Thoracic aorta (tissue), 2 donors: ENCODE measurements at regions not wholly inside any gene's neighbourhood (a gene's known extent, or its start where the extent isn't known, plus 50 kb on each side); places are given as distances from the start of the nearest gene placed in this dataset.

Source experiments
- ATAC-seq: fragments of 150-250 bp; one replicate; pipeline ENCODE4 v1.8.0; 2017; ENCODE audit warnings: low read depth; ENCODE audit not compliant: insufficient number of reproducible peaks, low FRiP score
- DNase-seq: peaks from one replicate; pipeline ENCODE4 v3.0.0-alpha.2; 2020; ENCODE audit warnings: low spot score
- H3K27ac ChIP-seq, 2 donors: fragments of 200-600 bp; sonication (generic); 1 replicate in 1 of 2; 2 replicates in 1 of 2; pipeline ENCODE4 v1.5.1; 2016; ENCODE audit warnings: mild to moderate bottlenecking in 2 of 2, moderate library complexity in 2 of 2
- H3K27me3 ChIP-seq: fragments of 200-600 bp; sonication (generic); replicated peaks from 2 replicates; pipeline ENCODE4 v1.6.0; 2016; ENCODE audit warnings: mild to moderate bottlenecking; ENCODE audit not compliant: insufficient read depth
- H3K36me3 ChIP-seq: fragments of 200-600 bp; sonication (generic); one replicate; pipeline ENCODE4 v1.5.1; 2016
- H3K4me1 ChIP-seq, 2 donors: fragments of 200-600 bp; sonication (generic); 1 replicate in 1 of 2; 2 replicates in 1 of 2; pipeline versions ENCODE4 v1.5.1 to v1.6.0; 2016; ENCODE audit warnings: low read depth in 2 of 2, mild to moderate bottlenecking in 1 of 2; ENCODE audit not compliant: control insufficient read depth in 1 of 2
- H3K4me3 ChIP-seq: fragments of 200-600 bp; sonication (generic); 2 replicates; pipeline ENCODE4 v1.5.1; 2016; ENCODE audit warnings: mild to moderate bottlenecking
- H3K9me3 ChIP-seq: fragments of 200-600 bp; sonication (generic); 2 replicates; pipeline ENCODE4 v1.5.1; 2016
- TF ChIP-seq, protein P1 (sequence below): fragments of 200-600 bp; sonication (generic); IDR thresholded peaks from one replicate; pipeline ENCODE4 v1.5.1; 2019; ENCODE audit warnings: antibody characterized with exemption

DNA sequence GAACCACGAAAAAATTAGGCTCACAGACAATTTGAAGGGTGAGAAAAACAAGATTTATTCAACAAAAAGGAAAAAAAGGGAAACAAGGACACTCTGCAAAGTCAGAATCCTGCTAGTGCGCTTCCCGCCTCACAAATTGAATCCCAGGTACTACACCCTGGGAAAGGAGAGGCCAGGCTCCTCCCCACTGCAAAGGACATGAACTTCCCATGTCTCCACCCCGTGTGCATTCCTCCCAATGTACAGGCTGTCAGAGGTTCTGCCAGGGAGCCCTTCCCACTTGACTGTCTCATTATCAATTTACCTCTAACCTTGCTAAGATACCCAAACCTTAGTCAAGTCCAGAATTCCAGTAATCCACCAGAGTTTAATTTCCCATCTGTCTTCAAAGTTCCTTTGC is 70.4 kb upstream of the CDK1 start:
- TF ChIP-seq, protein P1, sequence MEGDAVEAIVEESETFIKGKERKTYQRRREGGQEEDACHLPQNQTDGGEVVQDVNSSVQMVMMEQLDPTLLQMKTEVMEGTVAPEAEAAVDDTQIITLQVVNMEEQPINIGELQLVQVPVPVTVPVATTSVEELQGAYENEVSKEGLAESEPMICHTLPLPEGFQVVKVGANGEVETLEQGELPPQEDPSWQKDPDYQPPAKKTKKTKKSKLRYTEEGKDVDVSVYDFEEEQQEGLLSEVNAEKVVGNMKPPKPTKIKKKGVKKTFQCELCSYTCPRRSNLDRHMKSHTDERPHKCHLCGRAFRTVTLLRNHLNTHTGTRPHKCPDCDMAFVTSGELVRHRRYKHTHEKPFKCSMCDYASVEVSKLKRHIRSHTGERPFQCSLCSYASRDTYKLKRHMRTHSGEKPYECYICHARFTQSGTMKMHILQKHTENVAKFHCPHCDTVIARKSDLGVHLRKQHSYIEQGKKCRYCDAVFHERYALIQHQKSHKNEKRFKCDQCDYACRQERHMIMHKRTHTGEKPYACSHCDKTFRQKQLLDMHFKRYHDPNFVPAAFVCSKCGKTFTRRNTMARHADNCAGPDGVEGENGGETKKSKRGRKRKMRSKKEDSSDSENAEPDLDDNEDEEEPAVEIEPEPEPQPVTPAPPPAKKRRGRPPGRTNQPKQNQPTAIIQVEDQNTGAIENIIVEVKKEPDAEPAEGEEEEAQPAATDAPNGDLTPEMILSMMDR = no peak
- ATAC-seq (no peak), DNase-seq (no peak)
- no peak overlapping the region for H3K4me3 ChIP-seq
- H3K27me3 ChIP-seq = no peaks in the 10 kb centered on the region
- H3K36me3 ChIP-seq = no peaks in the 10 kb centered on the region
- no peaks in the 10 kb centered on the region for H3K4me1 ChIP-seq
- no peaks in the 10 kb centered on the region for H3K9me3 ChIP-seq
- H3K27ac ChIP-seq = no peak overlapping the region

GRCh38 chr10:60706146-60706545 is 72.1 kb upstream of the CDK1 start:
- TF ChIP-seq, protein P1 = no peak
- no peaks in the 10 kb centered on the region for H3K36me3 ChIP-seq

DNA sequence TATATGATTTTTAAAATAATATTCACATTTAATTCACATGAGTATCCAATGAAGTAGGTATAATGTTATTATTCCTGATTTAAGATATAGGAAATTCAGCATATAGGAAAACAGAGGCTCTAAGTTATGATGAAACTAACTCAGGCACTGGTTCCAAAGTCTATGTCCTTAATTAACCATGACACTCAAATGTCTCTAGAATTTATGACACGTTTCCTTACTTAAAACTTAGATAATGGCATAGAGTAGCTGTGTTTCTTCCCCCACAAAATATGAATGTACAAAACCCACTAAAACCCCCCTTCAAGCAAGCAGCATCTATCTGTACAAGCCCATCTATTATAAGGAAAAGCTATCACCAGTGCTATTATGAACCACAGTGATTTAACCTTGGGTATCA is 72.9 kb upstream of the CDK1 start:
- TF ChIP-seq, protein P1 = no peak
- Histone ChIP-seq H3K4me3 (no peak overlapping the region), H3K27ac (no peak overlapping the region), H3K4me1 (no peaks in the 10 kb centered on the region), H3K27me3 (no peaks in the 10 kb centered on the region), H3K9me3 (no peaks in the 10 kb centered on the region), H3K36me3 (no peaks in the 10 kb centered on the region)
- no peak for DNase-seq
- ATAC-seq = no peak

More at GRCh38 chr10:60706146-60706545, 72.1 kb upstream of the CDK1 start:
- no peak overlapping the region for H3K27ac ChIP-seq
- no peaks in the 10 kb centered on the region for H3K4me1 ChIP-seq
- H3K4me3 ChIP-seq = no peak overlapping the region
- no peaks in the 10 kb centered on the region for H3K27me3 ChIP-seq
- no peak for DNase-seq
- H3K9me3 ChIP-seq = no peaks in the 10 kb centered on the region
- ATAC-seq = no peak

DNA sequence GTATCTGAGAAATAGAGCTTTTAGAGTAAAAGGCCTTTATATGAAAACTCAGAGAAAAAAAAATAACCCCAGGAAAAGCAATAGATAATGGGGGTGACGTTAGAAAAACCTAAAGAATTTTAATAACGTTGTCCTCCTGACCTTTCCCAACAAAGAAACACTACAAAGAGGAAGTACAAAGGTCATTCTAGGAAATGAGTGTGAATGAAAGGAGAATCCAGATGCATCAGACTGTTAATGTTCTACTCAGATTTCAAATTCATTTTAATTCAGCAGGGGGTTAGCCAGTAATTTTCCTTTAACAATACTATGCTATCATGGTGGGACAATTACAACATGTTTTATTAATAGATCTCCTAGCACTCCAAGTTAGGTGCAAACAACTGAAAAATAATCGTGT is 73.8 kb upstream of the CDK1 start:
- H3K4me1 ChIP-seq = no peaks in the 10 kb centered on the region
- DNase-seq = no peak
- no peak for ATAC-seq
- no peaks in the 10 kb centered on the region for H3K27me3 ChIP-seq
- TF ChIP-seq, protein P1 = no peak
- H3K27ac ChIP-seq = no peak overlapping the region
- H3K9me3 ChIP-seq = no peaks in the 10 kb centered on the region
- no peaks in the 10 kb centered on the region for H3K36me3 ChIP-seq
- H3K4me3 ChIP-seq = no peak overlapping the region

DNA sequence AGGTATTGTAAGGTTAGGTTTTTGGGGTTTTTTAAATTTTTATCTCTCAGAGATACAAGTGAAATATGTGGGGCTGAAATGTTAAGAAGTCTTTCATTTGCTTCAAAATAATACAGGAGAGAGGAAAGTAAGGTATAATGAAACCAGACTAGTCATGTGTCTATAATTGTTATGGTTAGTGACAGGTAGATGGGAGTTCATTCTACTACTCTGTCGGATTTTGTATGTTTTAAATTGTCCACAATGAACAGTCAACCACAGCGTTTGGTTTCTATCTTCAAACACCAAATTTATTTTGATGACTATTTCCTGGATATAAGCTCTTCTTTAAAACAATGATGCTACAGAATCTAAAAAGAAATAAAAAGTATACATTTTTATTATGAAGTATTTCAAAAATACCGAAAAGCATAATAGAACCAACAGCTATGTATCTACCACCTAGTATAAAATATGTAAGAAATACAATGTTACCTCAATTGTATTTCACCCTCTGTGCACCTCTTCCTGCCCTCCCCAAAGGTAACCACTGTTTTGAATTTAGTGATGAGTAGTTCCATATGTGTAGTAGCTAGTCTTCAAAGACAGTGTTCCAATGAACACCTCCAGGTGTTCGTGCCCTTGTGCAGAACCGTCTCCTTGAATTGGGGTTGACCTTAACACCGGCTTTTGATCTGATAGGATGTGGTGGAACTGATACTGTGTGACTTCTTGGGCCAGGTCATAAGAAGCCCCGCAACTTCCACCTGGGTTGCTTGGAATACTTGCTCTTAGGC is 74.8 kb upstream of the CDK1 start:
- ATAC-seq = no peak
- no peak overlapping the region for H3K4me3 ChIP-seq

More for the DNA sequence above, 74.8 kb upstream of the CDK1 start:
- H3K27me3 ChIP-seq = no peaks in the 10 kb centered on the region
- no peak overlapping the region for H3K27ac ChIP-seq
- no peaks in the 10 kb centered on the region for H3K9me3 ChIP-seq
- DNase-seq = no peak
- H3K36me3 ChIP-seq = no peaks in the 10 kb centered on the region
- TF ChIP-seq, protein P1 = no peak
- no peaks in the 10 kb centered on the region for H3K4me1 ChIP-seq
